Prostate gland (tissue), 2 donors: ENCODE measurements at regions not wholly inside any gene's neighbourhood (a gene's known extent, or its start where the extent isn't known, plus 50 kb on each side); places are given as distances from the start of the nearest gene placed in this dataset.

Experiments used
- POLR2AphosphoS5 ChIP-seq: sonication (generic); formaldehyde crosslinking; IDR thresholded peaks from one replicate; pipeline ENCODE4 v1.6.1; 2017; ENCODE audit warnings: antibody characterized with exemption
- TF ChIP-seq, protein P1 (sequence below), 4 experiments: fragments of 200-600 bp in 2 of 4; fragments of 450-650 bp in 2 of 4; sonication (generic) in 2 of 4; IDR thresholded peaks; 1 replicate in 3 of 4; 2 replicates in 1 of 4; pipeline ENCODE4 v1.5.1; 2016 to 2019; ENCODE audit warnings: antibody characterized with exemption in 4 of 4, mild to moderate bottlenecking in 2 of 4, moderate library complexity in 2 of 4

DNA sequence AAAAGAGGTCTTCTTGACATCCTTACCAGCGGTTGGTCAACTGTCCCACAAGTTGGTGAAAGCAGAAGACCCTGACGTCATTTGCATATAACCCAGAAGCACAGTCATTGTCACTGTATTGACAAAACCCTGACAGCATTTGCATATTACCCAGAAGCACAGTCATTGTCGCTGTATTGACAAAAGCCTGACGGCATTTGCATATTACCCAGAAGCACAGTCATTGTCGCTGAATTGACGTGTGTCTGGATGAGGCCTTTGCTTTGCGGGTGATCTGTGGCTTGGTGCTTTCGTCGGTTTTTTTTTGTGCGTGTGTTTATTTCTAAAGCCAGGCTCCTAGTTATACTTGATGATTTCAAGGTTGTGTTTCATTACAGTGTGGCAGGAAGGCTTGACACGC, 1145.2 kb downstream of the BRD1 start:
- TF ChIP-seq POLR2AphosphoS5: no peak
- TF ChIP-seq, protein P1, sequence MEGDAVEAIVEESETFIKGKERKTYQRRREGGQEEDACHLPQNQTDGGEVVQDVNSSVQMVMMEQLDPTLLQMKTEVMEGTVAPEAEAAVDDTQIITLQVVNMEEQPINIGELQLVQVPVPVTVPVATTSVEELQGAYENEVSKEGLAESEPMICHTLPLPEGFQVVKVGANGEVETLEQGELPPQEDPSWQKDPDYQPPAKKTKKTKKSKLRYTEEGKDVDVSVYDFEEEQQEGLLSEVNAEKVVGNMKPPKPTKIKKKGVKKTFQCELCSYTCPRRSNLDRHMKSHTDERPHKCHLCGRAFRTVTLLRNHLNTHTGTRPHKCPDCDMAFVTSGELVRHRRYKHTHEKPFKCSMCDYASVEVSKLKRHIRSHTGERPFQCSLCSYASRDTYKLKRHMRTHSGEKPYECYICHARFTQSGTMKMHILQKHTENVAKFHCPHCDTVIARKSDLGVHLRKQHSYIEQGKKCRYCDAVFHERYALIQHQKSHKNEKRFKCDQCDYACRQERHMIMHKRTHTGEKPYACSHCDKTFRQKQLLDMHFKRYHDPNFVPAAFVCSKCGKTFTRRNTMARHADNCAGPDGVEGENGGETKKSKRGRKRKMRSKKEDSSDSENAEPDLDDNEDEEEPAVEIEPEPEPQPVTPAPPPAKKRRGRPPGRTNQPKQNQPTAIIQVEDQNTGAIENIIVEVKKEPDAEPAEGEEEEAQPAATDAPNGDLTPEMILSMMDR (IDR thresholded peaks at IDR 0.05): no peak
